A673 (cell line): ENCODE measurements at regions not wholly inside any gene's neighbourhood (a gene's known extent, or its start where the extent isn't known, plus 50 kb on each side); places are given as distances from the start of the nearest gene placed in this dataset.

Experiments used
- BruUV-seq: library from RNA; stranded (reverse); fragments of 400-500 nt; replicated peaks from 2 replicates; lab custom pipeline; 2021; lab: Mats Ljungman, UMichigan
- CTCF ChIA-PET: fragments of 300-600 bp; sonication (Branson Sonifier 250); formaldehyde crosslinking; loops from one replicate; lab custom pipeline; 2022; ENCODE audit warnings: antibody characterized with exemption; lab: Charles Lee
- POLR2A ChIA-PET: fragments of 300-600 bp; sonication (Branson Sonifier 250); formaldehyde crosslinking; loops from one replicate; lab custom pipeline; 2022; ENCODE audit warnings: antibody characterized with exemption; ENCODE audit not compliant: low non-redundant PET; lab: Charles Lee
- DNase-seq: peaks from one replicate; pipeline ENCODE4 v3.0.0-alpha.2; 2015; ENCODE audit warnings: low spot score
- H3K27ac ChIP-seq: fragments of 200-600 bp; sonication (generic); 2 replicates; pipeline ENCODE4 v1.5.1; 2016; ENCODE audit warnings: mixed run types, low read depth, mild to moderate bottlenecking, mixed read lengths, antibody characterized with exemption, low read length; ENCODE audit not compliant: poor library complexity, severe bottlenecking
- H3K27me3 ChIP-seq: fragments of 200-600 bp; sonication (generic); replicated peaks from 2 replicates; pipeline ENCODE4 v1.6.1; 2017; ENCODE audit warnings: mixed run types, low read depth, mild to moderate bottlenecking, mixed read lengths, antibody characterized with exemption, low read length; ENCODE audit not compliant: insufficient read depth, poor library complexity
- H3K36me3 ChIP-seq: fragments of 200-600 bp; sonication (generic); 2 replicates; pipeline ENCODE4 v1.6.1; 2016; ENCODE audit warnings: mixed run types, mild to moderate bottlenecking, mixed read lengths, antibody characterized with exemption, low read length; ENCODE audit not compliant: insufficient read depth, poor library complexity, severe bottlenecking
- H3K4me1 ChIP-seq: fragments of 200-600 bp; sonication (generic); 2 replicates; pipeline ENCODE4 v1.6.1; 2017; ENCODE audit warnings: mixed run types, mild to moderate bottlenecking, mixed read lengths, antibody characterized with exemption, low read length; ENCODE audit not compliant: insufficient read depth, poor library complexity, severe bottlenecking
- H3K4me3 ChIP-seq: fragments of 200-600 bp; sonication (generic); 2 replicates; pipeline ENCODE4 v1.5.1; 2016; ENCODE audit warnings: low read depth, mixed run types, mild to moderate bottlenecking, mixed read lengths, low read length; ENCODE audit not compliant: poor library complexity, severe bottlenecking
- H3K9me3 ChIP-seq: fragments of 200-600 bp; sonication (generic); 2 replicates; pipeline ENCODE4 v1.6.1; 2016; ENCODE audit warnings: mixed run types, low read depth, mild to moderate bottlenecking, mixed read lengths, antibody characterized with exemption, low read length; ENCODE audit not compliant: poor library complexity, severe bottlenecking
- CTCF ChIP-seq: fragments of 300-800, 200-600 bp; sonication (generic); conservative IDR thresholded peaks from 2 replicates; pipeline ENCODE4 v1.5.1; 2017; ENCODE audit warnings: low read depth, mild to moderate bottlenecking, antibody characterized with exemption, low read length, moderate library complexity, mixed read lengths
- EZH2 ChIP-seq: fragments of 200-600 bp; sonication (generic); IDR thresholded peaks from 2 replicates; pipeline ENCODE4 v1.6.1; 2017; ENCODE audit warnings: borderline replicate concordance, low read depth, mild to moderate bottlenecking, mixed read lengths, antibody characterized with exemption, low read length; ENCODE audit not compliant: poor library complexity, severe bottlenecking
- intact Hi-C: fragments of 100-400 bp; cut with micrococcal nuclease; formaldehyde crosslinking; loops from one replicate; pipeline ENCODE4 v1.10.0; 2022; ENCODE audit not compliant: unreplicated experiment

GRCh38 chr2:76082509-76082908 lies 371.8 kb upstream of the GCFC2 start:
- ChIA-PET CTCF (interaction anchor here (0.7 kb wide), 1 partner anchor 515 kb away, joined by 3 read pairs; no protein-coding TSS in a partner anchor), POLR2A (no interaction called here)
- TF ChIP-seq CTCF: no peak
- TF ChIP-seq EZH2: no peak
- no peak for DNase-seq
- BruUV-seq: no TSS peak
- Histone ChIP-seq H3K27me3 (no peaks in the 10 kb centered on the region), H3K9me3 (no peaks in the 10 kb centered on the region), H3K27ac (no peak overlapping the region), H3K4me3 (no peak overlapping the region), H3K4me1 (no peaks in the 10 kb centered on the region), H3K36me3 (no peaks in the 10 kb centered on the region)
- intact Hi-C loops: no loop called here

GRCh38 chr2:76080154-76080553 lies 369.4 kb upstream of the GCFC2 start:
- Histone ChIP-seq H3K4me3 (no peak overlapping the region), H3K36me3 (no peaks in the 10 kb centered on the region), H3K27ac (no peak overlapping the region), H3K27me3 (no peaks in the 10 kb centered on the region), H3K9me3 (no peaks in the 10 kb centered on the region), H3K4me1 (no peaks in the 10 kb centered on the region)
- intact Hi-C loops: no loop called here
- DNase-seq: no peak
- POLR2A ChIA-PET: no interaction called here
- no TSS peak for BruUV-seq
- CTCF ChIA-PET: no interaction called here
- TF ChIP-seq CTCF (no peak), EZH2 (no peak)

GRCh38 chr2:76075126-76075525 lies 364.4 kb upstream of the GCFC2 start:
- intact Hi-C loops: no loop called here
- CTCF ChIA-PET: no interaction called here

More at GRCh38 chr2:76075126-76075525, 364.4 kb upstream of the GCFC2 start:
- peak; percentile 2 for DNase-seq
- Histone ChIP-seq H3K4me1 (no peaks in the 10 kb centered on the region), H3K36me3 (no peaks in the 10 kb centered on the region), H3K27ac (no peak overlapping the region), H3K27me3 (no peaks in the 10 kb centered on the region), H3K4me3 (no peak overlapping the region), H3K9me3 (no peaks in the 10 kb centered on the region)
- POLR2A ChIA-PET: no interaction called here
- TF ChIP-seq EZH2 (no peak), CTCF (no peak)
- no TSS peak for BruUV-seq
